ENCODE measurements at regions not wholly inside any gene's neighbourhood (a gene's known extent, or its start where the extent isn't known, plus 50 kb on each side); places are given as distances from the start of the nearest gene placed in this dataset.
"Not testable (repeated sequence)": the region's sequence is repeated elsewhere in the genome, so short reads cannot be mapped to it uniquely, and the experiment has no call there.

DNA sequence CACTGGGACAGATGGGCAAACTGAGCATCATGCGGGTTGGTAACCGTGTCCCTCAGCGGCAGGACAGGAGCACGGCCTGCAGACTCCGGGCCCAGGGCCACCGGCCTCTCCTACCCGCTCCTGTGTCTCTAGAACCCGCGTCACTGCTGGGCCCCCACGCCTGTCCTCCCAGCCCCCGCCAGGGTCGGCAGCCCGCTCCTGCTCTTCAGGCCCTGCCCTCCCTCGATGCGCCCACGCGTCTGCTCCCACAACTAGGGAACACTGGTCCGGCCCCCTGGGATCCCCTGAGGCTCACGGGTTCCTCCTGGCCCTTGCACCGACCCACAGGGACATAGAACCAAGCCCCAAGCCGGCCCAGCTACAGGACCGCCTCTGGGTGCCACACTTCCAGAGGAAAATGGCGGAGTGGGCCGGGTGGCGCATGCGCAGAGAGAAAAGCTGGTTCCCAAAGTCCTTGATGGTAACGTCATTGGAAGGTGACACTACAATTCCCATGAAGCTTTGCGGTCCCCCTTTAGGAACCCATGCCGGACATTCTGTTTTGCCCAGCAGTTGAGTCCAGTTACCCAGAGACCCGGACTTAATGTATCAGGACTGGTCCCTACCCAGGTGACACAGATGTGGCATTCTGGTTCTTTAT, 2712.5 kb upstream of the OR11H1 start:
- peak; percentile 0 for DNase-seq (ENCODE audit: extremely low spot score)
- POLR2A ChIA-PET, CTCF ChIA-PET: not testable (repeated sequence)

All from HEK293T (cell line).